ENCODE measurements at regions not wholly inside any gene's neighbourhood (a gene's known extent, or its start where the extent isn't known, plus 50 kb on each side); places are given as distances from the start of the nearest gene placed in this dataset.
A peak's percentile ranks its signal among the peaks of the same experiment; 100 is the strongest.

DNA sequence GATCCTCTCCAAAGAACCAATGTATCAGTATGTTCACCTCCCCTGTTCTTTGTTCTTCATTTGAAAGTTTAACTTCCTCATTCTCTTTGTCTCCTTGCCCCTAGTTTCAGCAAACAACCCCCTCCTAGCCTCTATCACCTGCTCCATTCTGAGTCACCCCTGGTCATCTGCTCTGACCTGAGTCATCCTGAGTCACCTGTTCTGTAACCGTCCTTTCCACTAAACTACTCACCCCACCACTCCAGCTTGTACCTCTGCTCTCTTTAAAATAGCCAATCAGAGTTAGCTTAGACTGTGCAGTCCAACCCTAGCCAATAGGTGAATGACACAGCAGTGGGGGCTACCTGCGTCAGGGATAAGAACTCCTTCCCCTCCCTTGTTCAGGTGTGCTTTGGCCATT lies 249.8 kb upstream of the AADAT start:
- no peaks in the 10 kb centered on the region for H3K36me3 ChIP-seq (ENCODE audit: control insufficient read depth in 2 of 3, insufficient read depth in 3 of 3, low read length in 3 of 3)
- DNase-seq (no peak), FAIRE-seq (no peak)
- TF ChIP-seq, protein P1, sequence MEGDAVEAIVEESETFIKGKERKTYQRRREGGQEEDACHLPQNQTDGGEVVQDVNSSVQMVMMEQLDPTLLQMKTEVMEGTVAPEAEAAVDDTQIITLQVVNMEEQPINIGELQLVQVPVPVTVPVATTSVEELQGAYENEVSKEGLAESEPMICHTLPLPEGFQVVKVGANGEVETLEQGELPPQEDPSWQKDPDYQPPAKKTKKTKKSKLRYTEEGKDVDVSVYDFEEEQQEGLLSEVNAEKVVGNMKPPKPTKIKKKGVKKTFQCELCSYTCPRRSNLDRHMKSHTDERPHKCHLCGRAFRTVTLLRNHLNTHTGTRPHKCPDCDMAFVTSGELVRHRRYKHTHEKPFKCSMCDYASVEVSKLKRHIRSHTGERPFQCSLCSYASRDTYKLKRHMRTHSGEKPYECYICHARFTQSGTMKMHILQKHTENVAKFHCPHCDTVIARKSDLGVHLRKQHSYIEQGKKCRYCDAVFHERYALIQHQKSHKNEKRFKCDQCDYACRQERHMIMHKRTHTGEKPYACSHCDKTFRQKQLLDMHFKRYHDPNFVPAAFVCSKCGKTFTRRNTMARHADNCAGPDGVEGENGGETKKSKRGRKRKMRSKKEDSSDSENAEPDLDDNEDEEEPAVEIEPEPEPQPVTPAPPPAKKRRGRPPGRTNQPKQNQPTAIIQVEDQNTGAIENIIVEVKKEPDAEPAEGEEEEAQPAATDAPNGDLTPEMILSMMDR (IDR thresholded peaks at IDR 0.05; ENCODE audit: borderline replicate concordance, extremely low read depth, insufficient read depth) = no peak
- peaks cover 0 to 3% (median 0%) of the 10 kb centered on the region in 3 donors for H3K9me3 ChIP-seq (ENCODE audit: control insufficient read depth in 2 of 3, insufficient read depth in 1 of 3, low read length in 3 of 3)
- intact Hi-C loops (cut with DNase I) = no loop called here
- H3K4me1 ChIP-seq (ENCODE audit: control insufficient read depth in 2 of 3, insufficient read depth in 2 of 3, low read depth in 1 of 3, low read length in 3 of 3) = no peaks in the 10 kb centered on the region
- H3K27ac ChIP-seq (ENCODE audit: low read depth in 2 of 2, low read length in 2 of 2) = no peak overlapping the region
- no peak overlapping the region for H3K4me3 ChIP-seq (ENCODE audit: low read length in 3 of 3)
- no peaks in the 10 kb centered on the region for H3K27me3 ChIP-seq (ENCODE audit: control insufficient read depth, insufficient read depth, low read length)
- no peak overlapping the region for H3K9ac ChIP-seq (ENCODE audit: low read length in 3 of 3)

GRCh38 chr4:170336238-170336775 lies 246.6 kb upstream of the AADAT start:
- intact Hi-C loops (cut with DNase I) = no loop called here
- Histone ChIP-seq H3K9me3 (ENCODE audit: control insufficient read depth in 2 of 3, insufficient read depth in 1 of 3, low read length in 3 of 3) (peaks cover 0 to 3% (median 0%) of the 10 kb centered on the region in 3 donors), H3K4me3 (ENCODE audit: low read length in 3 of 3) (no peak overlapping the region), H3K27ac (ENCODE audit: low read depth in 2 of 2, low read length in 2 of 2) (no peak overlapping the region), H3K36me3 (ENCODE audit: control insufficient read depth in 2 of 3, insufficient read depth in 3 of 3, low read length in 3 of 3) (no peaks in the 10 kb centered on the region), H3K27me3 (ENCODE audit: control insufficient read depth, insufficient read depth, low read length) (no peaks in the 10 kb centered on the region), H3K4me1 (ENCODE audit: control insufficient read depth in 2 of 3, insufficient read depth in 2 of 3, low read depth in 1 of 3, low read length in 3 of 3) (no peaks in the 10 kb centered on the region), H3K9ac (ENCODE audit: low read length in 3 of 3) (no peak overlapping the region)
- no peak for DNase-seq
- no peak for FAIRE-seq
- TF ChIP-seq, protein P1 (IDR thresholded peaks at IDR 0.05; ENCODE audit: borderline replicate concordance, extremely low read depth, insufficient read depth) = no peak

- no peaks in the 10 kb centered on the region for H3K27me3 ChIP-seq (ENCODE audit: control insufficient read depth, insufficient read depth, low read length)
- no peaks in the 10 kb centered on the region for H3K36me3 ChIP-seq (ENCODE audit: control insufficient read depth in 2 of 3, insufficient read depth in 3 of 3, low read length in 3 of 3)
- H3K9me3 ChIP-seq (ENCODE audit: control insufficient read depth in 2 of 3, insufficient read depth in 1 of 3, low read length in 3 of 3) = no peaks in the 10 kb centered on the region
- H3K4me1 ChIP-seq (ENCODE audit: control insufficient read depth in 2 of 3, insufficient read depth in 2 of 3, low read depth in 1 of 3, low read length in 3 of 3) = no peaks in the 10 kb centered on the region
- no peak overlapping the region for H3K4me3 ChIP-seq (ENCODE audit: low read length in 3 of 3)
- no peak overlapping the region for H3K9ac ChIP-seq (ENCODE audit: low read length in 3 of 3)
- TF ChIP-seq, protein P1 (IDR thresholded peaks at IDR 0.05; ENCODE audit: borderline replicate concordance, extremely low read depth, insufficient read depth) = no peak
- FAIRE-seq = no peak
- no peak overlapping the region for H3K27ac ChIP-seq (ENCODE audit: low read depth in 2 of 2, low read length in 2 of 2)
- intact Hi-C loops (cut with DNase I) = no loop called here
- peak in 1 of 5 donors; percentile 34 for DNase-seq
Measured at GRCh38 chr4:170325599-170325998, 235.8 kb upstream of the AADAT start.

GRCh38 chr4:170323623-170324022 lies 233.9 kb upstream of the AADAT start:
- H3K36me3 ChIP-seq (ENCODE audit: control insufficient read depth in 2 of 3, insufficient read depth in 3 of 3, low read length in 3 of 3) = no peaks in the 10 kb centered on the region
- H3K9me3 ChIP-seq (ENCODE audit: control insufficient read depth in 2 of 3, insufficient read depth in 1 of 3, low read length in 3 of 3) = no peaks in the 10 kb centered on the region
- FAIRE-seq (no peak), DNase-seq (no peak)
- no peak overlapping the region for H3K9ac ChIP-seq (ENCODE audit: low read length in 3 of 3)
- TF ChIP-seq, protein P1 (IDR thresholded peaks at IDR 0.05; ENCODE audit: borderline replicate concordance, extremely low read depth, insufficient read depth) = no peak
- intact Hi-C loops (cut with DNase I) = no loop called here
- no peaks in the 10 kb centered on the region for H3K4me1 ChIP-seq (ENCODE audit: control insufficient read depth in 2 of 3, insufficient read depth in 2 of 3, low read depth in 1 of 3, low read length in 3 of 3)
- no peak overlapping the region for H3K27ac ChIP-seq (ENCODE audit: low read depth in 2 of 2, low read length in 2 of 2)
- H3K4me3 ChIP-seq (ENCODE audit: low read length in 3 of 3) = no peak overlapping the region
- H3K27me3 ChIP-seq (ENCODE audit: control insufficient read depth, insufficient read depth, low read length) = no peaks in the 10 kb centered on the region

All from kidney (tissue), 13 donors.